ENCODE measurements at regions not wholly inside any gene's neighbourhood (a gene's known extent, or its start where the extent isn't known, plus 50 kb on each side); places are given as distances from the start of the nearest gene placed in this dataset.

- TF ChIP-seq LEF1 (IDR thresholded peaks at IDR 0.05; ENCODE audit: borderline replicate concordance) (no peak), CTBP1 (IDR thresholded peaks at IDR 0.05; ENCODE audit: borderline replicate concordance) (no peak), BHLHE40 (IDR thresholded peaks at IDR 0.05; ENCODE audit: borderline replicate concordance) (no peak), FOXA1 (IDR thresholded peaks at IDR 0.05) (no peak), FOXK2 (IDR thresholded peaks at IDR 0.05) (no peak), SUZ12 (IDR thresholded peaks at IDR 0.05) (no peak), ELF4 (IDR thresholded peaks at IDR 0.05) (no peak), ZNF384 (IDR thresholded peaks at IDR 0.05) (no peak), NFRKB (IDR thresholded peaks at IDR 0.05) (no peak), HDGF (IDR thresholded peaks at IDR 0.05; ENCODE audit: borderline replicate concordance) (no peak), L3MBTL2 (conservative IDR thresholded peaks at IDR 0.05) (no peak), SP1 (IDR thresholded peaks at IDR 0.05) (no peak), TARDBP (IDR thresholded peaks at IDR 0.05) (no peak), FOXM1 (IDR thresholded peaks at IDR 0.05; ENCODE audit: borderline replicate concordance) (no peak), ARNT (IDR thresholded peaks at IDR 0.05) (no peak)
- TF ChIP-seq, protein P1, sequence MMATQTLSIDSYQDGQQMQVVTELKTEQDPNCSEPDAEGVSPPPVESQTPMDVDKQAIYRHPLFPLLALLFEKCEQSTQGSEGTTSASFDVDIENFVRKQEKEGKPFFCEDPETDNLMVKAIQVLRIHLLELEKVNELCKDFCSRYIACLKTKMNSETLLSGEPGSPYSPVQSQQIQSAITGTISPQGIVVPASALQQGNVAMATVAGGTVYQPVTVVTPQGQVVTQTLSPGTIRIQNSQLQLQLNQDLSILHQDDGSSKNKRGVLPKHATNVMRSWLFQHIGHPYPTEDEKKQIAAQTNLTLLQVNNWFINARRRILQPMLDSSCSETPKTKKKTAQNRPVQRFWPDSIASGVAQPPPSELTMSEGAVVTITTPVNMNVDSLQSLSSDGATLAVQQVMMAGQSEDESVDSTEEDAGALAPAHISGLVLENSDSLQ (IDR thresholded peaks at IDR 0.05) = no peak
- no peak for DNase-seq (ENCODE audit: extremely low spot score)
- ChIA-PET CTCF (no interaction called here), POLR2A (no interaction called here)
Measured at GRCh38 chr1:191697556-191697955, 460.7 kb upstream of the RGS18 start.

DNA sequence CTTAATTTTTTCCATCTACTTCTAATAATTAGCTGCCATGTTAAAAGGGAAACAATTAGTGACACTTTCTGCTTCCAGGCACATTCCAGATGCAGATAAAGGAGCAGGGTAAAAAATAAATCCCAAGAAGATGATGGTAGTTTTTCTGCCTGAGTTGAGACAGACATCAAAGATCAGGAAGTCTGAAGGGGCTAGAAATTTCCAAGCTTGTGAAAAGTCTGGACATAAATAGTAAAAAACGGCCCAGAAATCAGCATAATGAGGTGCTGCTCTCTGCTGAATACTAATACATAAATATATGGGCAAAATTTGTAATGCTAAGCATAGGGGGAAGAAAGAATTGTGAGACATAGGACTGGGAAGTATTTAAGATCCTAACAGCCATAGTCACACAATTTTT is 460.0 kb upstream of the RGS18 start:
- no peak for DNase-seq (ENCODE audit: extremely low spot score)
- ChIA-PET CTCF (no interaction called here), POLR2A (no interaction called here)
- TF ChIP-seq L3MBTL2 (conservative IDR thresholded peaks at IDR 0.05) (no peak), CTBP1 (IDR thresholded peaks at IDR 0.05; ENCODE audit: borderline replicate concordance) (no peak), HDGF (IDR thresholded peaks at IDR 0.05; ENCODE audit: borderline replicate concordance) (no peak), NFRKB (IDR thresholded peaks at IDR 0.05) (no peak), FOXM1 (IDR thresholded peaks at IDR 0.05; ENCODE audit: borderline replicate concordance) (no peak), SUZ12 (IDR thresholded peaks at IDR 0.05) (no peak), ELF4 (IDR thresholded peaks at IDR 0.05) (no peak), BHLHE40 (IDR thresholded peaks at IDR 0.05; ENCODE audit: borderline replicate concordance) (no peak), TARDBP (IDR thresholded peaks at IDR 0.05) (no peak), FOXK2 (IDR thresholded peaks at IDR 0.05) (no peak)

DNA sequence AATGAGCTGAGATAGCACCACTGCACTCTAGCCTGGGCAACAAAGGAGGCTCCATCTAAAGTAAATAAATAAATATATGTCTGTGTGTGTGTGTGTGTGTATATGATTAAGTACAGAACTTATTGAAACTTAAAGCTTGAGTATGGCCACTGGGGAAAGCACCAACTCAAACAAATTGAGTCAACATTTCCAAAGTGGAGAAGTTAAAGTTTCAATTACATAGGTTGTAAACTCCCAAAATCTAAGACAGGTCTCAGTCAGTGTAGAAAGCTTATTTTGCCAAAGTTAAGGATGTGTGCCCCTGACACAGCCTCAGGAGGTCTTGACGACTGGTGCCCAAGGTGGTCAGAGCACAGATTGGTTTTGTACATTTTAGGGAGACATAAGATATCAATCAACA is 458.9 kb upstream of the RGS18 start:
- no peak for DNase-seq (ENCODE audit: extremely low spot score)
- no peak for TF ChIP-seq LEF1 (IDR thresholded peaks at IDR 0.05; ENCODE audit: borderline replicate concordance)
- TF ChIP-seq ELF4 (IDR thresholded peaks at IDR 0.05) = no peak
- no peak for TF ChIP-seq ARNT (IDR thresholded peaks at IDR 0.05)
- TF ChIP-seq NFRKB (IDR thresholded peaks at IDR 0.05) = no peak
- no peak for TF ChIP-seq SP1 (IDR thresholded peaks at IDR 0.05)
- ChIA-PET POLR2A (no interaction called here), CTCF (no interaction called here)

DNA sequence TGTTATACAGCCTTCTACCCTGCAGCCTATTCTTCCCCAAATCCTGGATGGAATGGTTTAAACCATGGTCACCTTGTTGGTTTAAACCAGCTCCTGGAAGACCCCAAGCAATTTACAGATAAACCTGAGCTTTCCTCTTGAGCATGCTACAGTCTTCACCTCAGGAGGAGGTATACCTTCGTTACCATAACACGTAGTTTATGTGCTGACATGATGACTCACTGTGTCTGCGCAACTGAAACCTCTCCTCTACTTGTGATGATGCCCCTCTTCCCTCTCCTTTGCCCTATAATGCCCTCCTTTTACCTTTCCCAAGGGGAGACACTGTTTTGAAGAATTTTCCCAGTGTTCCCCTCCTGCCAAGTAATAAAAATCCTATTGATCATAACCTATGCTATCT is 457.3 kb upstream of the RGS18 start:
- no peak for TF ChIP-seq ARNT (IDR thresholded peaks at IDR 0.05)
- TF ChIP-seq L3MBTL2 (conservative IDR thresholded peaks at IDR 0.05) = no peak
- no peak for TF ChIP-seq ELF4 (IDR thresholded peaks at IDR 0.05)
- CTCF ChIA-PET = no interaction called here
- no peak for DNase-seq (ENCODE audit: extremely low spot score)
- POLR2A ChIA-PET = no interaction called here

- no peak for DNase-seq (ENCODE audit: extremely low spot score)
- CTCF ChIA-PET = no interaction called here
- POLR2A ChIA-PET = no interaction called here
- no peak for TF ChIP-seq ELF4 (IDR thresholded peaks at IDR 0.05)
- TF ChIP-seq FOXM1 (IDR thresholded peaks at IDR 0.05; ENCODE audit: borderline replicate concordance) = no peak
- no peak for TF ChIP-seq NFRKB (IDR thresholded peaks at IDR 0.05)
- no peak for TF ChIP-seq SP1 (IDR thresholded peaks at IDR 0.05)
- TF ChIP-seq TARDBP (IDR thresholded peaks at IDR 0.05) = no peak
- TF ChIP-seq FOXK2 (IDR thresholded peaks at IDR 0.05) = no peak
- TF ChIP-seq BHLHE40 (IDR thresholded peaks at IDR 0.05; ENCODE audit: borderline replicate concordance) = no peak
- no peak for TF ChIP-seq L3MBTL2 (conservative IDR thresholded peaks at IDR 0.05)
- no peak for TF ChIP-seq ARNT (IDR thresholded peaks at IDR 0.05)
- TF ChIP-seq, protein P1 (IDR thresholded peaks at IDR 0.05) = no peak
- no peak for TF ChIP-seq LEF1 (IDR thresholded peaks at IDR 0.05; ENCODE audit: borderline replicate concordance)
- no peak for TF ChIP-seq CTBP1 (IDR thresholded peaks at IDR 0.05; ENCODE audit: borderline replicate concordance)
- no peak for TF ChIP-seq SUZ12 (IDR thresholded peaks at IDR 0.05)
- TF ChIP-seq FOXA1 (IDR thresholded peaks at IDR 0.05) = no peak
- no peak for TF ChIP-seq ZNF384 (IDR thresholded peaks at IDR 0.05)
- TF ChIP-seq HDGF (IDR thresholded peaks at IDR 0.05; ENCODE audit: borderline replicate concordance) = no peak
Measured at GRCh38 chr1:191702124-191702523, 456.1 kb upstream of the RGS18 start.

- CTCF ChIA-PET = no interaction called here
- POLR2A ChIA-PET = no interaction called here
- TF ChIP-seq FOXK2 (IDR thresholded peaks at IDR 0.05) (no peak), ELF4 (IDR thresholded peaks at IDR 0.05) (no peak)
- DNase-seq (ENCODE audit: extremely low spot score) = no peak
Measured at GRCh38 chr1:191707288-191707687, 451.0 kb upstream of the RGS18 start.

- POLR2A ChIA-PET = no interaction called here
- TF ChIP-seq ZNF384 (IDR thresholded peaks at IDR 0.05) (no peak), BHLHE40 (IDR thresholded peaks at IDR 0.05; ENCODE audit: borderline replicate concordance) (no peak), HDGF (IDR thresholded peaks at IDR 0.05; ENCODE audit: borderline replicate concordance) (no peak), FOXM1 (IDR thresholded peaks at IDR 0.05; ENCODE audit: borderline replicate concordance) (no peak), FOXA1 (IDR thresholded peaks at IDR 0.05) (no peak), L3MBTL2 (conservative IDR thresholded peaks at IDR 0.05) (no peak), ELF4 (IDR thresholded peaks at IDR 0.05) (no peak)
- TF ChIP-seq, protein P1 (IDR thresholded peaks at IDR 0.05) = no peak
- CTCF ChIA-PET = interaction anchor here (0.6 kb wide), 1 partner anchor 402 kb away, joined by 3 read pairs; no protein-coding TSS in a partner anchor
- no peak for DNase-seq (ENCODE audit: extremely low spot score)
Measured at GRCh38 chr1:191709215-191709614, 449.0 kb upstream of the RGS18 start.
